Hepatocyte (in vitro differentiated cells): ENCODE measurements at regions not wholly inside any gene's neighbourhood (a gene's known extent, or its start where the extent isn't known, plus 50 kb on each side); places are given as distances from the start of the nearest gene placed in this dataset.

Experiments
- EZH2 ChIP-seq: fragments of 200-600 bp; sonication (generic); IDR thresholded peaks from 2 replicates; pipeline ENCODE4 v1.6.1; 2016; ENCODE audit warnings: antibody characterized with exemption, mild to moderate bottlenecking, borderline replicate concordance
- EZH2phosphoT487 ChIP-seq: fragments of 200-600 bp; sonication (generic); IDR thresholded peaks from one replicate; pipeline ENCODE4 v1.6.1; 2018; ENCODE audit warnings: antibody characterized with exemption, mild to moderate bottlenecking, low read depth, moderate library complexity; ENCODE audit not compliant: unreplicated experiment, severe bottlenecking
- TF ChIP-seq, protein P1 (sequence below): fragments of 200-600 bp; sonication (generic); IDR thresholded peaks from 2 replicates; pipeline ENCODE4 v1.5.1; 2016; ENCODE audit warnings: antibody characterized with exemption, mild to moderate bottlenecking; ENCODE audit not compliant: poor library complexity

DNA sequence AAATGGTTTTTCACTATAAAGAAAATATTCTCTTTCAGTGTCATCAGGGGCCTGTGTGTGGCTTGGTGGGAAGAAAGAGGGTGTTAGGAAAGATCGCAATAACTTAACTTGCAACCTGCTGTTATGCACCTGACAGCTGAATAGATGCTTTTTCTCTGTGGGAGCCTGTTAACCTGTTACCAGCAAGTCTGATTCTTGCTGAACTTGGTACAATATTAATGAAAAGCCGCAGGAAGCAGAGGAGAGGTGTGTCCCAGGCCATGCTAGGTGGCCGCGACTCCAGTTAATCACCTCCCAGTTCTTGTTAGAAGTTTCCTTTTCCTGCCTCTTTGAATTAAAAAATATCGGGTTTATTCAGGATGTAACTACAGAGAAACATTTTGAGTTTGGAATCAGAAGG is 494.8 kb upstream of the AGA start:
- TF ChIP-seq EZH2phosphoT487 (no peak), EZH2 (no peak)
- TF ChIP-seq, protein P1, sequence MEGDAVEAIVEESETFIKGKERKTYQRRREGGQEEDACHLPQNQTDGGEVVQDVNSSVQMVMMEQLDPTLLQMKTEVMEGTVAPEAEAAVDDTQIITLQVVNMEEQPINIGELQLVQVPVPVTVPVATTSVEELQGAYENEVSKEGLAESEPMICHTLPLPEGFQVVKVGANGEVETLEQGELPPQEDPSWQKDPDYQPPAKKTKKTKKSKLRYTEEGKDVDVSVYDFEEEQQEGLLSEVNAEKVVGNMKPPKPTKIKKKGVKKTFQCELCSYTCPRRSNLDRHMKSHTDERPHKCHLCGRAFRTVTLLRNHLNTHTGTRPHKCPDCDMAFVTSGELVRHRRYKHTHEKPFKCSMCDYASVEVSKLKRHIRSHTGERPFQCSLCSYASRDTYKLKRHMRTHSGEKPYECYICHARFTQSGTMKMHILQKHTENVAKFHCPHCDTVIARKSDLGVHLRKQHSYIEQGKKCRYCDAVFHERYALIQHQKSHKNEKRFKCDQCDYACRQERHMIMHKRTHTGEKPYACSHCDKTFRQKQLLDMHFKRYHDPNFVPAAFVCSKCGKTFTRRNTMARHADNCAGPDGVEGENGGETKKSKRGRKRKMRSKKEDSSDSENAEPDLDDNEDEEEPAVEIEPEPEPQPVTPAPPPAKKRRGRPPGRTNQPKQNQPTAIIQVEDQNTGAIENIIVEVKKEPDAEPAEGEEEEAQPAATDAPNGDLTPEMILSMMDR = no peak
